Panc1 (cell line): ENCODE measurements at regions not wholly inside any gene's neighbourhood (a gene's known extent, or its start where the extent isn't known, plus 50 kb on each side); places are given as distances from the start of the nearest gene placed in this dataset.

Source experiments
- ATAC-seq: fragments of 200-7000 bp; cut with Tn5 transposase; 2 replicates; pipeline ENCODE4 v1.9.1; 2020; ENCODE audit warnings: mild to moderate bottlenecking, moderate library complexity
- BruUV-seq: library from RNA; stranded (reverse); fragments of 400-500 nt; replicated peaks from 2 replicates; lab custom pipeline; 2021; lab: Mats Ljungman, UMichigan
- CTCF ChIA-PET: fragments of 300-600 bp; sonication (Branson Sonifier 250); formaldehyde crosslinking; loops from one replicate; lab custom pipeline; 2022; ENCODE audit warnings: antibody characterized with exemption; lab: Charles Lee
- POLR2A ChIA-PET: fragments of 300-600 bp; sonication (Branson Sonifier 250); formaldehyde crosslinking; loops from one replicate; lab custom pipeline; 2022; ENCODE audit warnings: antibody characterized with exemption; lab: Charles Lee
- DNase-seq: peaks from one replicate; pipeline ENCODE4 v3.0.0-alpha.2; 2010; ENCODE audit warnings: low read depth, low spot score
- H3K27ac ChIP-seq: 2 replicates; pipeline ENCODE4 v1.5.1; 2011; ENCODE audit warnings: mild to moderate bottlenecking, low read length, inconsistent platforms
- H3K27me3 ChIP-seq: fragments of 200-500 bp; sonication (Bioruptor generic); 2 replicates; pipeline ENCODE4 v1.6.0; 2014; ENCODE audit warnings: low read length, inconsistent platforms; ENCODE audit not compliant: control insufficient read depth, insufficient read depth
- H3K36me3 ChIP-seq: fragments of 200-500 bp; sonication (Bioruptor generic); 2 replicates; pipeline ENCODE4 v1.5.1; 2014; ENCODE audit warnings: inconsistent platforms, mild to moderate bottlenecking, low read length, moderate library complexity; ENCODE audit not compliant: control insufficient read depth, insufficient read depth
- H3K4me1 ChIP-seq: 2 replicates; pipeline ENCODE4 v1.5.1; 2011; ENCODE audit warnings: inconsistent platforms, mild to moderate bottlenecking, low read length, moderate library complexity; ENCODE audit not compliant: control insufficient read depth, insufficient read depth
- H3K4me3 ChIP-seq, 2 experiments: 2 replicates each; pipeline ENCODE4 v1.5.1; 2011 to 2012; ENCODE audit warnings: low read depth in 2 of 2, low read length in 2 of 2, mild to moderate bottlenecking in 2 of 2, inconsistent platforms in 1 of 2, moderate library complexity in 1 of 2
- H3K9me3 ChIP-seq: fragments of 200-500 bp; sonication (Bioruptor generic); 2 replicates; pipeline ENCODE4 v1.5.1; 2014; ENCODE audit warnings: low read depth, mild to moderate bottlenecking, inconsistent platforms, low read length, moderate library complexity; ENCODE audit not compliant: control insufficient read depth, insufficient read depth
- POLR2AphosphoS5 ChIP-seq: IDR thresholded peaks from 2 replicates; pipeline ENCODE4 v1.6.1; 2012; ENCODE audit warnings: mild to moderate bottlenecking, low read depth, low read length, moderate library complexity
- SIN3A ChIP-seq: IDR thresholded peaks from 2 replicates; pipeline ENCODE4 v1.6.1; 2012; ENCODE audit warnings: low read depth, mild to moderate bottlenecking, low read length, moderate library complexity, borderline replicate concordance; ENCODE audit not compliant: insufficient read depth
- TCF7L2 ChIP-seq: IDR thresholded peaks from 2 replicates; pipeline ENCODE4 v1.6.1; 2011; ENCODE audit warnings: mild to moderate bottlenecking, low read depth, low read length, inconsistent platforms
- in situ Hi-C: cut with HindIII; loops from 2 replicates; pipeline ENCODE4 v1.10.0; 2016; ENCODE audit warnings: low sequenced_read_pairs, low pct_unique_long_range_greater_than_20kb
- intact Hi-C: fragments of 100-400 bp; cut with micrococcal nuclease; formaldehyde crosslinking; loops from one replicate; pipeline ENCODE4 v1.10.0; 2022; ENCODE audit not compliant: unreplicated experiment
- TF ChIP-seq, protein P1 (sequence below), 2 experiments: IDR thresholded peaks; 2 replicates each; pipeline ENCODE4 v1.6.1; 2011 to 2012; ENCODE audit warnings: low read depth in 2 of 2, control low read depth in 1 of 2, low read length in 1 of 2, mild to moderate bottlenecking in 1 of 2, moderate library complexity in 1 of 2; ENCODE audit not compliant: insufficient read depth in 1 of 2
- TF ChIP-seq, protein P2 (sequence below): fragments of 450-650 bp; IDR thresholded peaks from 2 replicates; pipeline ENCODE4 v1.5.1; 2017; ENCODE audit warnings: mild to moderate bottlenecking

DNA sequence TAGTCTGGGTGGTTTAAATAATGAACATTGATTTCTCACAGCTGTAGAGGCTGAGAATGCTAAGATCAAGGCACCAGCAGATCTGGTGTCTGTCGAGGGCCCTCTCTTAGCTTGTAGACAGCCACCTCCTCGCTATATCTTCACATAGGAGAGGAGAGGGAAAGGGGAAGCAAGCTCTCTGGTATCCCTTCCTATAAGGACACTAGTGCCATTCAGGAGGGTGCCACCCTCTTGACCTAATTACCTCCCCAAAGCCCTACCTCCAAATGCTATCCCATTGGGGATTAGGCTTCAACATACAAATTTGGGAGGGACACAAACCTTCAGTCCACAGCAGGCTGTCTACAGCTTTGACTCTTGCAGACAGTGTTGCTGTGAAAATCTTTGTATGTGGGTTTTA, 76.7 kb downstream of the BOLA3 start:
- DNase-seq (no peak), ATAC-seq (no peak)
- in situ Hi-C loops = no loop called here
- H3K9me3 ChIP-seq = no peaks in the 10 kb centered on the region
- H3K36me3 ChIP-seq = no peaks in the 10 kb centered on the region
- BruUV-seq = no TSS peak
- H3K4me1 ChIP-seq = no peaks in the 10 kb centered on the region
- intact Hi-C loops = no loop called here
- CTCF ChIA-PET = no interaction called here
- H3K4me3 ChIP-seq = no peak overlapping the region
- H3K27ac ChIP-seq = no peak overlapping the region
- POLR2A ChIA-PET = no interaction called here
- H3K27me3 ChIP-seq = no peaks in the 10 kb centered on the region
- TF ChIP-seq TCF7L2 (no peak), POLR2AphosphoS5 (no peak), SIN3A (no peak)
- TF ChIP-seq, protein P1, sequence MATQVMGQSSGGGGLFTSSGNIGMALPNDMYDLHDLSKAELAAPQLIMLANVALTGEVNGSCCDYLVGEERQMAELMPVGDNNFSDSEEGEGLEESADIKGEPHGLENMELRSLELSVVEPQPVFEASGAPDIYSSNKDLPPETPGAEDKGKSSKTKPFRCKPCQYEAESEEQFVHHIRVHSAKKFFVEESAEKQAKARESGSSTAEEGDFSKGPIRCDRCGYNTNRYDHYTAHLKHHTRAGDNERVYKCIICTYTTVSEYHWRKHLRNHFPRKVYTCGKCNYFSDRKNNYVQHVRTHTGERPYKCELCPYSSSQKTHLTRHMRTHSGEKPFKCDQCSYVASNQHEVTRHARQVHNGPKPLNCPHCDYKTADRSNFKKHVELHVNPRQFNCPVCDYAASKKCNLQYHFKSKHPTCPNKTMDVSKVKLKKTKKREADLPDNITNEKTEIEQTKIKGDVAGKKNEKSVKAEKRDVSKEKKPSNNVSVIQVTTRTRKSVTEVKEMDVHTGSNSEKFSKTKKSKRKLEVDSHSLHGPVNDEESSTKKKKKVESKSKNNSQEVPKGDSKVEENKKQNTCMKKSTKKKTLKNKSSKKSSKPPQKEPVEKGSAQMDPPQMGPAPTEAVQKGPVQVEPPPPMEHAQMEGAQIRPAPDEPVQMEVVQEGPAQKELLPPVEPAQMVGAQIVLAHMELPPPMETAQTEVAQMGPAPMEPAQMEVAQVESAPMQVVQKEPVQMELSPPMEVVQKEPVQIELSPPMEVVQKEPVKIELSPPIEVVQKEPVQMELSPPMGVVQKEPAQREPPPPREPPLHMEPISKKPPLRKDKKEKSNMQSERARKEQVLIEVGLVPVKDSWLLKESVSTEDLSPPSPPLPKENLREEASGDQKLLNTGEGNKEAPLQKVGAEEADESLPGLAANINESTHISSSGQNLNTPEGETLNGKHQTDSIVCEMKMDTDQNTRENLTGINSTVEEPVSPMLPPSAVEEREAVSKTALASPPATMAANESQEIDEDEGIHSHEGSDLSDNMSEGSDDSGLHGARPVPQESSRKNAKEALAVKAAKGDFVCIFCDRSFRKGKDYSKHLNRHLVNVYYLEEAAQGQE (IDR thresholded peaks at IDR 0.05; ENCODE audit: insufficient read depth in 1 of 2, low read depth in 2 of 2, low read length in 1 of 2) = no peak
- TF ChIP-seq, protein P2, sequence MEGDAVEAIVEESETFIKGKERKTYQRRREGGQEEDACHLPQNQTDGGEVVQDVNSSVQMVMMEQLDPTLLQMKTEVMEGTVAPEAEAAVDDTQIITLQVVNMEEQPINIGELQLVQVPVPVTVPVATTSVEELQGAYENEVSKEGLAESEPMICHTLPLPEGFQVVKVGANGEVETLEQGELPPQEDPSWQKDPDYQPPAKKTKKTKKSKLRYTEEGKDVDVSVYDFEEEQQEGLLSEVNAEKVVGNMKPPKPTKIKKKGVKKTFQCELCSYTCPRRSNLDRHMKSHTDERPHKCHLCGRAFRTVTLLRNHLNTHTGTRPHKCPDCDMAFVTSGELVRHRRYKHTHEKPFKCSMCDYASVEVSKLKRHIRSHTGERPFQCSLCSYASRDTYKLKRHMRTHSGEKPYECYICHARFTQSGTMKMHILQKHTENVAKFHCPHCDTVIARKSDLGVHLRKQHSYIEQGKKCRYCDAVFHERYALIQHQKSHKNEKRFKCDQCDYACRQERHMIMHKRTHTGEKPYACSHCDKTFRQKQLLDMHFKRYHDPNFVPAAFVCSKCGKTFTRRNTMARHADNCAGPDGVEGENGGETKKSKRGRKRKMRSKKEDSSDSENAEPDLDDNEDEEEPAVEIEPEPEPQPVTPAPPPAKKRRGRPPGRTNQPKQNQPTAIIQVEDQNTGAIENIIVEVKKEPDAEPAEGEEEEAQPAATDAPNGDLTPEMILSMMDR = no peak

DNA sequence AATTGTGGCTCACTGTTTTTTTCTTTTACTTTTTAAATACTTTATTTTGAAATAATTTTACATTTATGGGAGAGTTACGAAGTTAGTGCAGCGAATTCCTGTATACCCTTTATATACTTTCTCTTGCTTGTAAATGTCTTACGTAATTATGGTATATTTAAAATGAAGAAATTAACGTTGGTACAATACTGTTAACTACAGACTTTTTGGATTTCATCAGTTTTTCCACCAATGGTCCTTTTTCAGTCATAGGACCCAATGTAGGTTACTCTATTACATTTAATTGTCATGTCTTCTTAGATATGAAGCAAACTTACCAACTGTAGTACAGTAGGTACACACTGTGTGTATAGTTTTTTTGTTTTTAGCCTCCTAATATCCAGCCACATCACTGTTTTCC, 76.3 kb downstream of the BOLA3 start:
- no TSS peak for BruUV-seq
- H3K4me3 ChIP-seq = no peak overlapping the region
- no peaks in the 10 kb centered on the region for H3K36me3 ChIP-seq
- no peaks in the 10 kb centered on the region for H3K9me3 ChIP-seq
- no peak overlapping the region for H3K27ac ChIP-seq
- ChIA-PET CTCF (no interaction called here), POLR2A (no interaction called here)
- TF ChIP-seq SIN3A (no peak), POLR2AphosphoS5 (no peak), TCF7L2 (no peak)
- TF ChIP-seq, protein P1 (IDR thresholded peaks at IDR 0.05; ENCODE audit: insufficient read depth in 1 of 2, low read depth in 2 of 2, low read length in 1 of 2) = no peak
- TF ChIP-seq, protein P2 = no peak
- intact Hi-C loops = no loop called here
- no peaks in the 10 kb centered on the region for H3K27me3 ChIP-seq
- DNase-seq (no peak), ATAC-seq (no peak)
- no peaks in the 10 kb centered on the region for H3K4me1 ChIP-seq
- in situ Hi-C loops = no loop called here
